Stimulated activated CD8-positive, alpha-beta memory T cell treated with anti-CD3 and anti-CD28 coated beads, Interleukin-7, amount 100 ng/mL, for 1 hour (primary cell): ENCODE measurements at regions not wholly inside any gene's neighbourhood (a gene's known extent, or its start where the extent isn't known, plus 50 kb on each side); places are given as distances from the start of the nearest gene placed in this dataset.

Source experiments
- DNase-seq, 2 donors: peaks; one replicate each; pipeline ENCODE4 v3.0.0-alpha.2; 2020; ENCODE audit warnings: low read depth in 2 of 2

- DNase-seq = no peak
Observed at GRCh38 chr9:109912726-109913460, 132.9 kb downstream of the PALM2AKAP2 start.

GRCh38 chr9:109913461-109913810 is 133.4 kb downstream of the PALM2AKAP2 start:
- DNase-seq = no peak

- DNase-seq = no peak
Observed at GRCh38 chr9:109914280-109915027, 134.5 kb downstream of the PALM2AKAP2 start.

- DNase-seq = no peak
Observed at GRCh38 chr9:109916316-109916715, 136.3 kb downstream of the PALM2AKAP2 start.

GRCh38 chr9:109918339-109919163 is 138.6 kb downstream of the PALM2AKAP2 start:
- DNase-seq = no peak

GRCh38 chr9:109919736-109920408 is 139.9 kb downstream of the PALM2AKAP2 start:
- no peak for DNase-seq

GRCh38 chr9:109922617-109923470 is 142.8 kb downstream of the PALM2AKAP2 start:
- no peak for DNase-seq

GRCh38 chr9:109923471-109923760 is 143.4 kb downstream of the PALM2AKAP2 start:
- no peak for DNase-seq

- DNase-seq = no peak
Observed at GRCh38 chr9:109923806-109924205, 143.8 kb downstream of the PALM2AKAP2 start.

GRCh38 chr9:109925799-109926198 is 145.8 kb downstream of the PALM2AKAP2 start:
- no peak for DNase-seq

GRCh38 chr9:109926421-109926869 is 146.4 kb downstream of the PALM2AKAP2 start:
- no peak for DNase-seq

GRCh38 chr9:109931623-109932022 is 151.6 kb downstream of the PALM2AKAP2 start:
- DNase-seq = no peak

GRCh38 chr9:109934136-109934856 is 154.3 kb downstream of the PALM2AKAP2 start:
- DNase-seq = no peak

- no peak for DNase-seq
Observed at GRCh38 chr9:109934857-109935215, 154.8 kb downstream of the PALM2AKAP2 start.

- DNase-seq = no peak
Observed at GRCh38 chr9:109935406-109936087, 155.5 kb downstream of the PALM2AKAP2 start.

- DNase-seq = no peak
Observed at GRCh38 chr9:109937861-109938453, 158.0 kb downstream of the PALM2AKAP2 start.

- no peak for DNase-seq
Observed at GRCh38 chr9:109939698-109940342, 159.8 kb downstream of the PALM2AKAP2 start.

GRCh38 chr9:109940561-109940960 is 160.6 kb downstream of the PALM2AKAP2 start:
- no peak for DNase-seq

GRCh38 chr9:109941771-109942170 is 161.8 kb downstream of the PALM2AKAP2 start:
- DNase-seq = no peak
